ENCODE measurements at regions not wholly inside any gene's neighbourhood (a gene's known extent, or its start where the extent isn't known, plus 50 kb on each side); places are given as distances from the start of the nearest gene placed in this dataset.

- Histone ChIP-seq H2BK120ac (ENCODE audit: low read depth, low read length, poor library complexity, severe bottlenecking) (no peak overlapping the region), H2BK5ac (ENCODE audit: insufficient read length, low read length) (no peak overlapping the region), H3K4me1 (ENCODE audit: insufficient read depth, low read length) (peaks cover 2% of the 10 kb centered on the region; the same call in 1 of the 2 replicates), H3K4me2 (ENCODE audit: insufficient read depth, insufficient read length, low read length) (no peak overlapping the region), H3K14ac (ENCODE audit: insufficient read depth, low read length) (no peak overlapping the region), H3K79me1 (ENCODE audit: insufficient read depth, low read depth, low read length, poor library complexity, severe bottlenecking) (no peaks in the 10 kb centered on the region), H3K18ac (ENCODE audit: insufficient read length, low read depth, low read length) (no peak overlapping the region), H3K23me2 (ENCODE audit: insufficient read length, low read depth, low read length, poor library complexity, severe bottlenecking) (no peaks in the 10 kb centered on the region), H3K27ac (ENCODE audit: insufficient read length, low read depth, low read length) (no peak overlapping the region), H2AK5ac (ENCODE audit: insufficient read length, low read length) (no peak overlapping the region), H3K9ac (ENCODE audit: extremely low read depth, insufficient read length, low read length) (no peak overlapping the region), H3T11ph (ENCODE audit: low read length) (no peak overlapping the region), H3K27me3 (ENCODE audit: insufficient read depth, low read length) (no peaks in the 10 kb centered on the region), H3K9me3 (ENCODE audit: control insufficient read depth, low read depth, low read length) (peaks cover 38% of the 10 kb centered on the region), H4K91ac (ENCODE audit: insufficient read length, low read depth, low read length) (no peak overlapping the region), H3K79me2 (ENCODE audit: insufficient read depth, low read length) (no peaks in the 10 kb centered on the region), H3K56ac (ENCODE audit: insufficient read length, low read depth, low read length) (no peak overlapping the region), H2BK12ac (ENCODE audit: insufficient read length, low read depth, low read length) (no peak overlapping the region), H2AFZ (ENCODE audit: low read length) (no peak overlapping the region), H2BK15ac (ENCODE audit: low read depth, low read length) (no peak overlapping the region), H4K20me1 (ENCODE audit: control insufficient read depth, insufficient read depth, insufficient read length) (no peaks in the 10 kb centered on the region), H4K8ac (replicated peaks; ENCODE audit: insufficient read length, low read depth, low read length) (no peak overlapping the region), H4K5ac (ENCODE audit: insufficient read length, low read depth, low read length) (no peak overlapping the region), H2BK20ac (ENCODE audit: low read depth, low read length, poor library complexity, severe bottlenecking) (no peak overlapping the region), H3K4ac (ENCODE audit: low read depth, low read length) (no peak overlapping the region), H3K23ac (ENCODE audit: insufficient read length, low read depth, low read length) (no peak overlapping the region)
- H3K9me3 Mint-ChIP-seq, result peaks cover 75% of the 10 kb centered on the region in 2 experiments
- H3K4me3 Mint-ChIP-seq, result no peak overlapping the region
- DNase-seq, result no peak
- WGBS (ENCODE audit: extremely low coverage, insufficient read length, low lambda C conversion rate), result no CpG with 5 or more reads among the region's 5 CpGs
- H3K36me3 Mint-ChIP-seq (ENCODE audit: insufficient read depth in 1 of 3, low read depth in 3 of 3), result peaks cover 0 to 4% (median 0%) of the 10 kb centered on the region in 3 experiments; a peak in 5 of 7 replicates
- H3K27ac Mint-ChIP-seq, result no peak overlapping the region
- TF ChIP-seq CTCF (conservative IDR thresholded peaks at IDR 0.05), result no peak
- no peaks in the 10 kb centered on the region for H3K27me3 Mint-ChIP-seq (ENCODE audit: low read depth)
- H3K4me1 Mint-ChIP-seq, result peaks cover 11% of the 10 kb centered on the region in 2 experiments
These were observed 177.2 kb downstream of the VSIG4 start for GRCh38 chrX:65862638-65863037.
